Smooth muscle cell (in vitro differentiated cells): ENCODE measurements at regions not wholly inside any gene's neighbourhood (a gene's known extent, or its start where the extent isn't known, plus 50 kb on each side); places are given as distances from the start of the nearest gene placed in this dataset. TPM values are rescaled to one million over a fixed set of nuclear protein-coding genes. Genes with fewer than 3 reads are reported as not detected.

Experiments
- DNase-seq: peaks from one replicate; lab custom pipeline; 2025; ENCODE audit not compliant: unreplicated experiment; lab: John Stamatoyannopoulos, UW
- H2AFZ ChIP-seq: fragments of 200-600 bp; sonication (generic); 2 replicates; pipeline ENCODE4 v1.6.0; 2016; ENCODE audit warnings: antibody characterized with exemption, low read depth, mild to moderate bottlenecking
- H3F3A ChIP-seq: fragments of 200-600 bp; sonication (generic); 2 replicates; pipeline ENCODE4 v1.6.0; 2017; ENCODE audit warnings: antibody characterized with exemption, low read depth
- H3K27ac ChIP-seq: fragments of 200-600 bp; sonication (generic); 2 replicates; pipeline ENCODE4 v1.5.1; 2016; ENCODE audit warnings: low read depth, mild to moderate bottlenecking
- H3K27me3 ChIP-seq: fragments of 200-600 bp; sonication (generic); 2 replicates; pipeline ENCODE4 v1.6.1; 2016; ENCODE audit warnings: low read depth, mild to moderate bottlenecking
- H3K36me3 ChIP-seq: fragments of 200-600 bp; sonication (generic); 2 replicates; pipeline ENCODE4 v1.5.1; 2016; ENCODE audit warnings: low read depth
- H3K4me1 ChIP-seq: fragments of 200-600 bp; sonication (generic); 2 replicates; pipeline ENCODE4 v1.5.1; 2016; ENCODE audit warnings: low read depth
- H3K4me2 ChIP-seq: fragments of 200-600 bp; sonication (generic); 2 replicates; pipeline ENCODE4 v1.6.0; 2016; ENCODE audit warnings: mild to moderate bottlenecking
- H3K4me3 ChIP-seq: fragments of 200-600 bp; sonication (generic); 2 replicates; pipeline ENCODE4 v1.5.1; 2016; ENCODE audit warnings: mild to moderate bottlenecking
- H3K79me2 ChIP-seq: fragments of 200-600 bp; sonication (generic); 2 replicates; pipeline ENCODE4 v1.6.0; 2016; ENCODE audit warnings: low read depth, mild to moderate bottlenecking
- H3K9ac ChIP-seq: fragments of 200-600 bp; sonication (generic); 2 replicates; pipeline ENCODE4 v1.6.0; 2016; ENCODE audit warnings: low read depth
- H3K9me3 ChIP-seq: fragments of 200-600 bp; sonication (generic); replicated peaks from 2 replicates; pipeline ENCODE4 v1.5.1; 2016; ENCODE audit warnings: low read depth
- H4K20me1 ChIP-seq: fragments of 200-600 bp; sonication (generic); 2 replicates; pipeline ENCODE4 v1.6.0; 2016; ENCODE audit warnings: low read depth
- CTCF ChIP-seq: fragments of 200-600 bp; sonication (generic); IDR thresholded peaks from 2 replicates; pipeline ENCODE4 v1.5.1; 2017; ENCODE audit warnings: borderline replicate concordance, mild to moderate bottlenecking, antibody characterized with exemption; ENCODE audit not compliant: insufficient read depth, poor library complexity, severe bottlenecking
- WGBS: methylation state at CpG from one replicate; pipeline ENCODE4 v1.1.7; 2016; ENCODE audit warnings: low lambda C conversion rate; 5-methylcytosine and 5-hydroxymethylcytosine counted together
- small RNA-seq: library from RNA; depleted of rRNA; stranded (forward); fragments of <200 nt; gene quantifications from one replicate; pipeline ENCODE3, GENCODE V24; 2014

GRCh38 chr7:50832744-50833143 lies 50.0 kb upstream of the GRB10 start:
- DNase-seq, result no peak
- no peak overlapping the region for H3K9ac ChIP-seq
- no peak overlapping the region for H3K27ac ChIP-seq
- no peak for TF ChIP-seq CTCF
- H3K79me2 ChIP-seq, result no peaks in the 10 kb centered on the region
- no peaks in the 10 kb centered on the region for H3K9me3 ChIP-seq
- no peaks in the 10 kb centered on the region for H3K36me3 ChIP-seq
- H3K4me2 ChIP-seq, result no peak overlapping the region
- no peak overlapping the region for H2AFZ ChIP-seq
- no peak overlapping the region for H3K4me3 ChIP-seq
- no peaks in the 10 kb centered on the region for H3K27me3 ChIP-seq
- no peaks in the 10 kb centered on the region for H3K4me1 ChIP-seq
- H4K20me1 ChIP-seq, result no peaks in the 10 kb centered on the region
- 12% methylated on average over 3 of the region's 3 CpGs for WGBS
- no peaks in the 10 kb centered on the region for H3F3A ChIP-seq

Small RNAs in the stretch of these regions (small RNA-seq; reads per million reads assigned to genes)
- gene AC009296.1 (not detected), gene RF00394 (not detected)
